ENCODE measurements at regions not wholly inside any gene's neighbourhood (a gene's known extent, or its start where the extent isn't known, plus 50 kb on each side); places are given as distances from the start of the nearest gene placed in this dataset.

DNA sequence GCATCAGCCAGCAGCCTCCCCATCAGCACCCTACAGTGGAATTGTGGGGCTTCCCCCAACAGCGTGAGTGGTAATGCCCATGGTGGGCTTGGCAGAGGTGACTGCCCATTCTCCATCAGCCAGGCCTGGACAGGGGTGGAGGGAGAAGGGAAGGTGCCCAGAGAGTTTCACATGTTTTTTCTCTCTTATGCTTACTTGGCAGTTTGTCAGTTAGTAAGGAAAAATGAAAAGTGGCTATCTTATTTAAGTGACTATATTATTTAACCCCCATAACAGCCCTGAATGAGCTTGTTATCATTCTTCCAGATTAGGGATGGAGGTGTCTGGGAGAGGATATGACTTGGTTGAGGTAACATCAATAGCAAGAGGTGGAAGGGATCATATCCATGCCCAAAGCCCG lies 921.7 kb downstream of the GRID1 start:
- no peaks in the 10 kb centered on the region for H3K27me3 ChIP-seq (ENCODE audit: control insufficient read depth in 2 of 2, insufficient read depth in 2 of 2, low read length in 2 of 2)
- ATAC-seq, result no peak
- ChIA-PET POLR2A (no interaction called here), CTCF (no interaction called here)
- no peaks in the 10 kb centered on the region for H3K4me1 Mint-ChIP-seq
- intact Hi-C loops (cut with micrococcal nuclease), result no loop called here
- H3K4me3 Mint-ChIP-seq, result no peak overlapping the region
- H3K27me3 Mint-ChIP-seq, result peaks cover 0 to 22% (median 3%) of the 10 kb centered on the region in 5 donors
- peaks cover 0 to 3% (median 0%) of the 10 kb centered on the region in 11 donors for H3K9me3 Mint-ChIP-seq
- no peaks in the 10 kb centered on the region for H3K9me3 ChIP-seq (ENCODE audit: control insufficient read depth in 2 of 3, low read length in 3 of 3)
- H3K4me1 ChIP-seq (ENCODE audit: control insufficient read depth in 2 of 2, insufficient read depth in 2 of 2, low read length in 2 of 2), result no peaks in the 10 kb centered on the region
- no peak overlapping the region for H3K27ac ChIP-seq (ENCODE audit: low read depth, low read length)
- no peak for DNase-seq
- no peak overlapping the region for H3K4me3 ChIP-seq (ENCODE audit: low read length)
- no peak overlapping the region for H3K27ac Mint-ChIP-seq
- H3K36me3 ChIP-seq (ENCODE audit: control insufficient read depth in 2 of 3, insufficient read depth in 3 of 3, low read length in 3 of 3), result no peaks in the 10 kb centered on the region
- no peaks in the 10 kb centered on the region for H3K36me3 Mint-ChIP-seq

DNA sequence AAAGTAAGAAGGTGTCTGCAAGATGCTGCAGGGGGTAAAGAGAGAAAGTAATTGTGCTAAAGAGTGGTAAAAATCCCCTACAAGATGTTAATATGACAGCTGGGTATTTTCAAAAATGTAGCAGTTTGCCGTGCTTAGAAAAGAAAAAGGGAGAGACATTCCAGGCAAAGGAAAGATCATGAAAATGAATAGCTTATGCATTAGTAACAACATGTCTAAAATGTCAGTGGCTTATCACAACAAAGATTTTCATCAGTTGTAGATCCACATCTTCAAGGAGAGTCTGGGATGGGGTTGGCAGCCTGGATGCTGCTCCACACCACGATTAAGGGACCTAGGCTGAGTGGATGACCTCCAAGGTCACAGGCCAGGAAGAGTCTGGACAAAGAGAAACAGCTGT lies 920.9 kb downstream of the GRID1 start:
- no peak overlapping the region for H3K27ac ChIP-seq (ENCODE audit: low read depth, low read length)
- H3K36me3 ChIP-seq (ENCODE audit: control insufficient read depth in 2 of 3, insufficient read depth in 3 of 3, low read length in 3 of 3), result no peaks in the 10 kb centered on the region
- no peak for DNase-seq
- intact Hi-C loops (cut with micrococcal nuclease), result no loop called here
- H3K27ac Mint-ChIP-seq, result no peak overlapping the region
- no peaks in the 10 kb centered on the region for H3K36me3 Mint-ChIP-seq
- H3K27me3 Mint-ChIP-seq, result peaks cover 0 to 22% (median 2%) of the 10 kb centered on the region in 5 donors
- no peak overlapping the region for H3K4me3 Mint-ChIP-seq
- no peaks in the 10 kb centered on the region for H3K4me1 ChIP-seq (ENCODE audit: control insufficient read depth in 2 of 2, insufficient read depth in 2 of 2, low read length in 2 of 2)
- H3K4me3 ChIP-seq (ENCODE audit: low read length), result no peak overlapping the region
- peaks cover 0 to 3% (median 0%) of the 10 kb centered on the region in 11 donors for H3K9me3 Mint-ChIP-seq
- no peaks in the 10 kb centered on the region for H3K4me1 Mint-ChIP-seq
- ATAC-seq, result no peak
- ChIA-PET CTCF (no interaction called here), POLR2A (no interaction called here)
- H3K9me3 ChIP-seq (ENCODE audit: control insufficient read depth in 2 of 3, low read length in 3 of 3), result no peaks in the 10 kb centered on the region
- H3K27me3 ChIP-seq (ENCODE audit: control insufficient read depth in 2 of 2, insufficient read depth in 2 of 2, low read length in 2 of 2), result no peaks in the 10 kb centered on the region

DNA sequence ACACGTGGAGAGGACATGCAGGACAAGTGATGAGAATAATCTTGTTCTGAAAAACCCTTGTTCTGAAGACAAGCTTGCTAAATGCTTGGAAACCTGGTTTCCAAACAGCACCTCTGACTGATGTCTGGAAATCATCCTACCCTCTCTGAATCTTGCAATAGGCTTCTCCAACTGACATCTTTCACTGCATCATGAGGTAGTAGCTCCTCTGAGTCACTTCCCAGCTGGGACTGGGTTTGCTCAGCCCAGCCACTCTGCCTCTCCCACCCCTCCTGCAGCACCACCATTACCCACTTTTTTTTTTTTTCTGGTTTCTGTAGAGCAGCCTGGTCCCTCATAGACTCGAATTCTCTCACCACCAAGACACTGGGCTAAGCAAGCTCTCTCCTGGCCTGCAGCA lies 919.8 kb downstream of the GRID1 start:
- H3K9me3 Mint-ChIP-seq, result peaks cover 0 to 3% (median 0%) of the 10 kb centered on the region in 11 donors
- no peak overlapping the region for H3K27ac Mint-ChIP-seq
- no peaks in the 10 kb centered on the region for H3K36me3 ChIP-seq (ENCODE audit: control insufficient read depth in 2 of 3, insufficient read depth in 3 of 3, low read length in 3 of 3)
- H3K4me3 ChIP-seq (ENCODE audit: low read length), result no peak overlapping the region
- no peaks in the 10 kb centered on the region for H3K4me1 ChIP-seq (ENCODE audit: control insufficient read depth in 2 of 2, insufficient read depth in 2 of 2, low read length in 2 of 2)
- no peak for ATAC-seq
- H3K27me3 Mint-ChIP-seq, result peaks cover 0 to 22% (median 0%) of the 10 kb centered on the region in 5 donors
- ChIA-PET POLR2A (no interaction called here), CTCF (no interaction called here)
- no peak for DNase-seq
- H3K4me1 Mint-ChIP-seq, result no peaks in the 10 kb centered on the region
- H3K27ac ChIP-seq (ENCODE audit: low read depth, low read length), result no peak overlapping the region
- no peaks in the 10 kb centered on the region for H3K27me3 ChIP-seq (ENCODE audit: control insufficient read depth in 2 of 2, insufficient read depth in 2 of 2, low read length in 2 of 2)
- H3K4me3 Mint-ChIP-seq, result no peak overlapping the region
- intact Hi-C loops (cut with micrococcal nuclease), result no loop called here
- H3K9me3 ChIP-seq (ENCODE audit: control insufficient read depth in 2 of 3, low read length in 3 of 3), result no peaks in the 10 kb centered on the region
- H3K36me3 Mint-ChIP-seq, result no peaks in the 10 kb centered on the region

GRCh38 chr10:85447690-85448089 lies 918.9 kb downstream of the GRID1 start:
- Mint-ChIP-seq H3K4me3 (no peak overlapping the region), H3K36me3 (no peaks in the 10 kb centered on the region), H3K4me1 (no peaks in the 10 kb centered on the region), H3K27ac (no peak overlapping the region), H3K27me3 (peaks cover 0 to 22% (median 0%) of the 10 kb centered on the region in 5 donors), H3K9me3 (peaks cover 0 to 3% (median 0%) of the 10 kb centered on the region in 11 donors)
- H3K4me1 ChIP-seq (ENCODE audit: control insufficient read depth in 2 of 2, insufficient read depth in 2 of 2, low read length in 2 of 2), result no peaks in the 10 kb centered on the region
- no peak overlapping the region for H3K27ac ChIP-seq (ENCODE audit: low read depth, low read length)
- CTCF ChIA-PET, result no interaction called here
- ATAC-seq, result no peak
- H3K9me3 ChIP-seq (ENCODE audit: control insufficient read depth in 2 of 3, low read length in 3 of 3), result no peaks in the 10 kb centered on the region
- no peaks in the 10 kb centered on the region for H3K27me3 ChIP-seq (ENCODE audit: control insufficient read depth in 2 of 2, insufficient read depth in 2 of 2, low read length in 2 of 2)
- POLR2A ChIA-PET, result no interaction called here
- no peak for DNase-seq
- intact Hi-C loops (cut with micrococcal nuclease), result no loop called here
- H3K4me3 ChIP-seq (ENCODE audit: low read length), result no peak overlapping the region
- H3K36me3 ChIP-seq (ENCODE audit: control insufficient read depth in 2 of 3, insufficient read depth in 3 of 3, low read length in 3 of 3), result no peaks in the 10 kb centered on the region

DNA sequence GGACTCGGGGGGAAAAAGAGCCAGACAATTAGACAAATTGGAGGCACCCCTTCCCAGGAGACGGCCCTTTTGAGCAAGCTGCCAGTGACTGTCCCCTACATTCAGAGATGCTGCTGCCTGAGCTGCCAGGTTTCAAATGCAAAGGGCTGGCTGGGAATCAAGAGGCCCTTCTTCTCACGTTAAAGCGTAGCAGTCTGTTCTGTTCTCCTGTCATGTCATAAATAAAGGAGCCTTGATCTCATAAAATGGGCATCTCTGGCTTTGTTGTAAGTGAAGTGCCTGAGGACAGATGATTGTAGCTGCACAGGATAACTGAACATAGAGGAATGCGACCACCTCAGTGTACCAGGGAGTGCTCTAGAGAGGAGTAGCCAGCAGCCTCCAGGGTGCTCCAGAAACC lies 917.9 kb downstream of the GRID1 start:
- no peak for DNase-seq
- no peak overlapping the region for H3K27ac Mint-ChIP-seq
- H3K27me3 Mint-ChIP-seq, result peaks cover 0 to 13% (median 0%) of the 10 kb centered on the region in 5 donors
- peaks cover 0 to 3% (median 0%) of the 10 kb centered on the region in 11 donors for H3K9me3 Mint-ChIP-seq
- intact Hi-C loops (cut with micrococcal nuclease), result no loop called here
- Histone ChIP-seq H3K27ac (ENCODE audit: low read depth, low read length) (no peak overlapping the region), H3K9me3 (ENCODE audit: control insufficient read depth in 2 of 3, low read length in 3 of 3) (no peaks in the 10 kb centered on the region), H3K27me3 (ENCODE audit: control insufficient read depth in 2 of 2, insufficient read depth in 2 of 2, low read length in 2 of 2) (no peaks in the 10 kb centered on the region), H3K36me3 (ENCODE audit: control insufficient read depth in 2 of 3, insufficient read depth in 3 of 3, low read length in 3 of 3) (no peaks in the 10 kb centered on the region), H3K4me1 (ENCODE audit: control insufficient read depth in 2 of 2, insufficient read depth in 2 of 2, low read length in 2 of 2) (no peaks in the 10 kb centered on the region), H3K4me3 (ENCODE audit: low read length) (no peak overlapping the region)
- ChIA-PET CTCF (no interaction called here), POLR2A (no interaction called here)
- H3K4me1 Mint-ChIP-seq, result no peaks in the 10 kb centered on the region
- H3K4me3 Mint-ChIP-seq, result no peak overlapping the region
- ATAC-seq, result no peak
- H3K36me3 Mint-ChIP-seq, result no peaks in the 10 kb centered on the region

- Histone ChIP-seq H3K4me1 (ENCODE audit: control insufficient read depth in 2 of 2, insufficient read depth in 2 of 2, low read length in 2 of 2) (no peaks in the 10 kb centered on the region), H3K4me3 (ENCODE audit: low read length) (no peak overlapping the region), H3K9me3 (ENCODE audit: control insufficient read depth in 2 of 3, low read length in 3 of 3) (no peaks in the 10 kb centered on the region), H3K36me3 (ENCODE audit: control insufficient read depth in 2 of 3, insufficient read depth in 3 of 3, low read length in 3 of 3) (no peaks in the 10 kb centered on the region), H3K27me3 (ENCODE audit: control insufficient read depth in 2 of 2, insufficient read depth in 2 of 2, low read length in 2 of 2) (no peaks in the 10 kb centered on the region), H3K27ac (ENCODE audit: low read depth, low read length) (no peak overlapping the region)
- Mint-ChIP-seq H3K27ac (no peak overlapping the region), H3K36me3 (no peaks in the 10 kb centered on the region), H3K27me3 (peaks cover 0 to 6% (median 5%) of the 10 kb centered on the region in 5 donors), H3K9me3 (peaks cover 0 to 2% (median 0%) of the 10 kb centered on the region in 11 donors), H3K4me1 (no peaks in the 10 kb centered on the region), H3K4me3 (no peak overlapping the region)
- DNase-seq, result no peak
- intact Hi-C loops (cut with micrococcal nuclease), result no loop called here
- POLR2A ChIA-PET, result no interaction called here
- CTCF ChIA-PET, result no interaction called here
- ATAC-seq, result no peak
Measured at GRCh38 chr10:85454386-85454785, 912.2 kb downstream of the GRID1 start.

DNA sequence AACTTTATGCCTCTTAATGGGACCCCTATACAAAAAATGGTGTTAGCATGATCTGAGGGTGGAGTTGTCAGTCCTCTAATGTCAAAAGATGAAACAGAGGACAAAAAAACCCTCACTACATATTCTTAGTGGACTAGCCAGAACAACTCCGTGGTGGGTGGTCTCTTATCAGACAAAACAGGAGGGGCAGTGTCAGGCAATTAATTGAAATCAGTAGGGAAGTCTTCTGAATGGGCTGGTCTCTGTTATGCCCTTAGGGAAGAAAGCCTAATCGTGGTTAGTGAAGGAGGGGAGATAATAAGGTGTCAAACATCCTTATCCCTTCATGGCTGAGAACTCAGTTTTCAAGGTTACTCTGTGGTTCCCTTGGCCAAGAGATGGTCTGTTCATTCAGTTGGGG lies 909.4 kb downstream of the GRID1 start:
- no peak overlapping the region for H3K27ac ChIP-seq (ENCODE audit: low read depth, low read length)
- Mint-ChIP-seq H3K27me3 (peaks cover 0 to 14% (median 5%) of the 10 kb centered on the region in 5 donors), H3K4me3 (no peak overlapping the region), H3K9me3 (peaks cover 0 to 2% (median 0%) of the 10 kb centered on the region in 11 donors), H3K4me1 (no peaks in the 10 kb centered on the region), H3K27ac (no peak overlapping the region), H3K36me3 (no peaks in the 10 kb centered on the region)
- CTCF ChIA-PET, result no interaction called here
- no peaks in the 10 kb centered on the region for H3K27me3 ChIP-seq (ENCODE audit: control insufficient read depth in 2 of 2, insufficient read depth in 2 of 2, low read length in 2 of 2)
- DNase-seq (no peak), ATAC-seq (no peak)
- H3K9me3 ChIP-seq (ENCODE audit: control insufficient read depth in 2 of 3, low read length in 3 of 3), result no peaks in the 10 kb centered on the region
- POLR2A ChIA-PET, result no interaction called here
- H3K4me3 ChIP-seq (ENCODE audit: low read length), result no peak overlapping the region
- intact Hi-C loops (cut with micrococcal nuclease), result no loop called here
- no peaks in the 10 kb centered on the region for H3K4me1 ChIP-seq (ENCODE audit: control insufficient read depth in 2 of 2, insufficient read depth in 2 of 2, low read length in 2 of 2)
- H3K36me3 ChIP-seq (ENCODE audit: control insufficient read depth in 2 of 3, insufficient read depth in 3 of 3, low read length in 3 of 3), result no peaks in the 10 kb centered on the region

Data from naive thymus-derived CD4-positive, alpha-beta T cell (primary cell).